GM12873 (cell line): ENCODE measurements at regions not wholly inside any gene's neighbourhood (a gene's known extent, or its start where the extent isn't known, plus 50 kb on each side); places are given as distances from the start of the nearest gene placed in this dataset.

Experiments
- CTCF ChIP-seq: IDR thresholded peaks from 2 replicates; pipeline ENCODE4 v1.5.1; 2012; ENCODE audit warnings: low read depth, mild to moderate bottlenecking, moderate library complexity, low read length, control low read depth; ENCODE audit not compliant: insufficient read depth; ENCODE audit errors: missing control alignments

DNA sequence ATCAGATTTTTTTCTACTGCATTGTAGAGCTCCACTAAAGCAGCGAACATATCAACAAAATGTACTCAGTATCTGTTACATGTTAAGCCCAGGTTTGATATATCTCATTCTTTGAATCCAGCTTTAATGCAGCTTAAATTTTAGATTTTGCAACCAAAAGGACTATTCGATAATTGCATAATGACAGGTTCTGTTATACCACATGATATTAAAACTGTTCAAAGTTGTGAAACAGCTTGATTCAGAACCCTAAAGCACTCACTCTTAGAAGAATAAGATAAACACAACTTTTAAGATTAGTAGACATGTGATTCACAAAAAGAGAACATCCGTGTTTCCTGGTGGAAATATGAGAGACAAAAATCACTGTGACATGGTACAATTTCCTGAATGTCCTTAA lies 427.9 kb downstream of the CDH11 start:
- no peak for TF ChIP-seq CTCF

DNA sequence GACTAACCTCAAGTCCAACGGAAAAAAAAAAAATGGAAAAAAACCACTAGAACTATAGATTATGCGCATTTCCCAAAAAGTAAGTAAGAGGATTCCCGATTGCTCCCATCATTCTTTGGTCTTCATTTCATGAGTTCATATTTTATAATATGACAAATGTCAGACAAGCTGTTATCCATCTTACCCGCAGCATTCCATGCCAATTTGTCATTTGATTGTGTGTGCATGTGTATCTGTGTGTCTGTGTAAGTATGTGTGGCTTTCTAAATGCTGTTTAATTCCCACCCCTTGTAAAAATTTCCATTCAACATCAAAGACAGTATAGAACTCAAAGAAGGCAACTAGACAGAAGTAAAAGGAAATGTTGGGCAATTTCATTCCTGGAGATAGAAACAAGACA lies 434.1 kb downstream of the CDH11 start:
- no peak for TF ChIP-seq CTCF

DNA sequence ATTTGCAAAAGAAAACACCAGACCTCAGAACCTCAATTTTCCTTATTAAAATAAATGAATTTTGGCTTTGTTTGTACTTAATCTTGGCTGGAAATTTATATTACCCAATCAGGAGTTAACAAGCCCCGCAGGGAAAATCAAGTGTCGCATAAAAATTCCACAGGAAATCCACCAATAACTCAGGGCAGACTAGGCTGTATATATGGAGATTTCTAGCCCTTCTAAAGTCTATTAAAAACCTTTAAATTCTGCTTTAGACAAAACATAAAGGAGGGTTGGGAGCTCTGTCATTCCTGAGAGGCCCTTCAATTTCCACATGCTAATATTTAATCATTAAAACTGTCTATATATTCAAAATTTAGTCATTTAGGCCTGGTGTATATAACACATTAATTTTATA lies 434.7 kb downstream of the CDH11 start:
- no peak for TF ChIP-seq CTCF

DNA sequence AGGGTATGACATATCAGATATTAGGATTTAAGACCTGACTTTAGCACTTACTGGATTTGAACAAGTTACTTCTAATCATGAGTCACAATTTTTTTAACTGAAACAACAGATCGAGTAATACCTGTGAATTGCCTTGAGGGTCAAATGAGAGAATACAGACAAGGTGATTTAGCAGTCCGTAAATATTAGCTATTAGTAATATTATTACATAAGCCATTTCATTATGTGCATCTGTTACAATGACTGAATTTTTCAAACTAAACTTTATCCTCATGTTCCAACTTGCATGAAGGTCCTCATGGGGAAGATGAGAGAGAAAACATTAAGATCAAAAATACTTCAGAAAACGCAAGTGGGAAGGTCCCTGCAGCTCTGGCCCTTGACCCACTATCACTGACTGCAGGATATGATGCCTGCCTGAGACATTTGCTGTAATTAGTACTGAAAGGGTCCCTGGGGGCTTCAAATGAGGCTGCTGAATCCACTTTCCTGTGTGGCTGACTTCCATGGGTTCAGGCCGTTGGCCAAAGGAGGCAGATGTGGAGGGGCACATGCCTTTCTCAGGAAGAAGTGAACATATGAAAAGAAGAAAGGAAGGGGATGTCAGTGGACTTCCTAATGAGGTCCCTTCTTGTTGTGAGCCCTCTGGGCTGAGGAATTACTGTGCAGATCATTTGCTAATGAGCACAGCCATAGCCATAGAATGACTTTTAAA lies 441.7 kb downstream of the CDH11 start:
- no peak for TF ChIP-seq CTCF

GRCh38 chr16:64669573-64669972 lies 452.3 kb downstream of the CDH11 start:
- TF ChIP-seq CTCF, result no peak

- TF ChIP-seq CTCF, result no peak
Observed at GRCh38 chr16:64667334-64667877, 454.5 kb downstream of the CDH11 start.

DNA sequence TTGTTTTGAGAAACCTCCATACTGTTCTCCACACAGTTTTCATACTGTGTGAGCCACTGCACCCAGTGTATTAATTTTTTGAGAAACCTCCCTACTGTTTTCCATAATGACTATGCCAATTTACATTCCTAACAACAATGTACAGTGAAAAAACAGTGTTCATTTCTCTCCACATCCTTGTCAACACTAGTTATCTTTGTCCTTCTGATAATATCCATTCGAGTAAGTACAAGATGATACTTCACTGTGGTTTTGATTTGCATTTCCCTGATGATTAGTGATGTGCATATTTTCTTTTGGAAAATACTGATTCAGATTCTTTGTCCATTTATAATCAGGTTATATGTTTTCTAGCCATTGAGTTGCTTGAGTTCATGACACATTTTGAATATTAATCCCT lies 462.0 kb downstream of the CDH11 start:
- no peak for TF ChIP-seq CTCF
